ENCODE measurements at regions not wholly inside any gene's neighbourhood (a gene's known extent, or its start where the extent isn't known, plus 50 kb on each side); places are given as distances from the start of the nearest gene placed in this dataset.
"Not testable (repeated sequence)": the region's sequence is repeated elsewhere in the genome, so short reads cannot be mapped to it uniquely, and the experiment has no call there.

DNA sequence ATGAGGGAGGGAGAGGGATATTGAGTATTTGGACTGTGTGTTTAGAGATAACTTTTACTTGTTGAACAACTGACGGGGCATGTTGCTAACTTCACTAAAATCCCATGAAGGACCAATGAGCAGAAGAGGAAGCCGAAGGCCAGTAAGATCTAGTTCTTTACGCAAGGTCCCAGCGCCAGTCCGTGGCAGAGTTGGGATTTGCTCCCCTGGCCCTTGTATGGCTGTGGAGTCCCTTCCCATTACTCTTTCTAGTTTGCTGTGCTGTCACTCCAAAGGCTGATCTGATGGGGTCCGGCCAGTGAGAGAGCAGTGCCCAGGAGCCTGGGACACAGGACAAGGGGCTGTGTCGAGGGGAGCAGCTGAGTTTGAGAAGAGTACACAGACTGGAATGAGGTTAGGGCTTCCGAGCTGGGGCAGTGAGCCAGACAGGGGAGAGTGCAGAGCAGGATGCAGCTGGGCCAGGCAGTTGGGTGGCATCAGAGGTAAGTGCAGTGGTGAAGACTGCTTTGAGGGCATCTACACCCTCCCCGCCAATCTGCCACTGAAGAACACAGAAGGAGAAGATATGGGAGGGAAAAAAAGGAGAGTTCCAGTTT lies 692.9 kb upstream of the HS6ST1 start:
- DNase-seq: no peak
- intact Hi-C loops (cut with DNase I): no loop called here

DNA sequence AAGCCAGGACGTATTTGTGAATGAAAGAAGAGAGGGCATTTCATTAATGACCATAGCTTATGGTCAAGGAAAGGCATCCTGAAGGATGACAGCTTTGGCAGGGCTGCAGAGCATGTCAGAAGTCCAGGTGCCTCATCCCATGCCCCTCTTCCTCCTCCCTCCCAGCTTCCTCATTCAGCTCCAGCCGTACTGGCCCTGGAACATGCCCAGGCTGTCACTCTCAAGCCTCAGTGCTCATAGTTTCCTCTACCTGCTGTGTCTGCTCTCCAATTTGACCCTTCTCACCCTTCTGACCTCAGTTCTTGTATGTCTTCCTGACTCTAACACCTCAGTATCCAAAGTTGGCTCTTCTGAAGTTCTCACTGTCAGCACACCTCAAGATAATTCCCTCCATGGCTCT lies 695.8 kb upstream of the HS6ST1 start:
- intact Hi-C loops (cut with DNase I): no loop called here
- no peak for DNase-seq

DNA sequence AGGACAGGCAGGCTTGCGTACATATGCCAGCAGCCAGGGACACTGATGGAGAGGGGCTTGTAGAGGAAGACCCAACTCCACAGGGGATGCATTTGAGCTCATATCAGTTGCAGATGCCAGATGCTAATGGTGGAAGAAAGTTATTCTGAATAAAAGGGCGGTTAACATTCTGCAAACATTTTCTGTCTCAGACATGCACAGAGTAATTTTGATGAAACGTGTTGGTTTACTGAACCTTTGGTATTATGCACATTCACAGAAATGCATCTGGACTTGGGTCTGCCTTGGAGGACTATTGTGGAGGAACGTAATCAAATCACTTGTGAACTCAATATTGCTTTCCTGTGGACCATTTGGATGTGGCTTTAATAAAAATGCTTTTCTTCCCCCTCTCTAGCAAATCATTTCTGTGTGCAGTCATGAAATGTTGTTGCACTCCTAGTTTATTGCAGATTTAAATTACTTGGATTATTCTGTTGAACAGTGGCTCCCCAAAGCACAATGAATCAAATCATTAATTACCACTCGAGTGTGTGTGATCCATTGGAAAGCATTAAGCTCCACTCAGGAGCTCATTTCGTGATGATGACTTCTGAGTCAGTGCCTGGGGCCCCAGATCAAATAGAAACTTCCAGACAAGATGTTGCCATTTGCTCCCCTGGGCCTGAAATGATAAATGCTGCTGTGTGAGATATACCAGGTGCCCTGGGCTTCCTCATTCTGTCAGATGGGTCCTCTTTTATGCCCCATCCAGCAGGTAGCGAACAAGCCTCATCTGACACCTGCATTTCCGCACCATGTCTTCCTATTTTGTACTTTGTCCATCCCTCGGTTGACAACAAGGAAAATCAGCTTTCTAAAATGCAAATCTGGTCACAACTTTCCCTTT lies 697.0 kb upstream of the HS6ST1 start:
- DNase-seq: no peak
- intact Hi-C loops (cut with DNase I): no loop called here

DNA sequence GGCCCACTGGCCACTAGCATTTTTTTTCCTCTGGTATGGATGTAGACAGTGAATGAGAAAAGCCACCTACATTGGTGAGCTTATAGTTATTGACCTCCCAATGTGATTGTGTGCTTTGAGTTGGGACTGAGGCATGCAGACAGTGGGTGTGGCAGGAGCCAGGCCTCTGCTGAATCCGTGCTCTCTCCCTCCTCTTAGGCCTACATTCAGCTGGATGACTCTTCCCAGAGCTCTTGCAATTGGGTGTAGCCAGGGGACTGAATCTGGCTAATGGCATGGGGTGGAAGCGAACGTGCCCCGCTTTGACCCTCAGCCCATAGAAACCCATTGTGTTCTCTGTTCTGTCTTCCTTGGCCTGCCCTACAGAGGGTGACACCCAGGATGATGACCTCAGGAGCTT lies 698.3 kb upstream of the HS6ST1 start:
- intact Hi-C loops (cut with DNase I): no loop called here
- DNase-seq: no peak

DNA sequence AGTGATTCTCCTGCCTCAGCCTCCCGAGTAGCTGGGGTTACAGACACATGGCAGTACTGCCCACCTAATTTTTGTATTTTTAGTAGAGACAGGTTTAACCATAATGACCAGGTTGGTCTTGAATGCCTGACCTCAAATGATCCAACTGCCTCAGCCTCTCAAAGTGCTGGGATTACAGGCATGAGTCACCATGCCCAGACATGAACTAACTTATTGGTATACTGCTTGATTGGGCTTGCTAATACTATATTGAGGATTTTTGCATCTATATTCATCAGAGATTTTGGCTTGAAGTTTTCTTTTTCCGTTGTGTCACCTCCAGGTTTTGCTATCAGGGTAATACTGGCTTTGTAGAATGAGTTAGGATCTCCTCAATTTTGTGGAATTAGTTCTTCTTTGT lies 706.1 kb upstream of the HS6ST1 start:
- no peak for DNase-seq
- intact Hi-C loops (cut with DNase I): no loop called here

DNA sequence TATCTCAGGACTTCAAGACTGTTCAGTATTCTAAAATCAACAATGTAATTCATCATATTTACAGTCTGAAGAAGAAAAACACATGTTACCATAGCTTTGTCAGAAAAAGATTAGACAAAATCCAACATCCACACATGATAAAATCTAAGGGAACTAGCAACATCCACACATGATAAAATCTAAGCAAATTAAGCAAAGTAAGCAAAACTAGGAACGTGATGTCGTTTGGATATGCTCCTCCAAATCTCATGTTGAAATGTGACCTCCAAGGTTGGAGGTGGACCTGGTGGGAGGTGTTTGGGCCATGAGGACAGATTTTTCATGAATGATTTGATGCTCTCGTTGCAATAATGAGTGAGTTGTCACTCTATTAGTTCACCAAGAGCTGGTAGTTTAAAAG lies 717.3 kb upstream of the HS6ST1 start:
- intact Hi-C loops (cut with DNase I): no loop called here
- DNase-seq: no peak

DNA sequence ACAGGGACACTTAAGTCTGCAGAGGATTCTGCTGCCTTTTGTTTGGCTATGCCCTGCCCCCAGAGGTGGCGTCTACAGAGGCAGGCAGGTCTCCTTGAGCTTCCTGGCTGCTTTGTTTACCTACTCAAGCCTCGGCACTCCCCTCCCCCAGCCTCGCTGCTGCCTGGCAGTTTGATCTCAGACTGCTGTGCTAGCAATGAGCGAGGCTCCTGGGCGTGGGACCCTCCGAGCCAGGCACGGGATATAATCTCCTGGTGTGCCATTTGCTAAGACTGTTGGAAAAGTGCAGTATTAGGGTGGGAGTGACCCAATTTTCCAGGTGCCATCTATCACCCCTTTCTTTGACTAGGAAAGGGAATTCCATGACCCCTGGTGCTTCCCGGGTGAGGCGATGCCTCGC lies 725.0 kb upstream of the HS6ST1 start:
- intact Hi-C loops (cut with DNase I): not testable (repeated sequence)

DNA sequence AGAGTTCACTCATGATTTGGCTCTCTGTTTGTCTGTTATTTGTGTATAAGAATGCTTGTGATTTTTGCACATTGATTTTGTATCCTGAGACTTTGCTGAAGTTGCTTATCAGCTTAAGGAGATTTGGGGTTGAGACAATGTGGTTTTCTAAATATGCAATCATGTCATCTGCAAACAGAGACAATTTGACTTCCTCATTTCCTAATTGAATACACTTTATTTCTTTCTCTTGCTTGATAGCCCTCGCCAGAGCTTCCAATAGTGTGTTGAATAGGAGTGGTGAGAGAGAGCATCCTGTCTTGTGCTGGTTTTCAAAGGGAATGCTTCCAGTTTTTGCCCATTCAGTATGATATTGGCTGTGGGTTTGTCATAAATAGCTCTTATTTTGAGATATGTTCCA lies 727.8 kb upstream of the HS6ST1 start:
- intact Hi-C loops (cut with DNase I); DNase-seq: not testable (repeated sequence)

More for the DNA sequence above, 725.0 kb upstream of the HS6ST1 start:
- not testable (repeated sequence) for DNase-seq

DNA sequence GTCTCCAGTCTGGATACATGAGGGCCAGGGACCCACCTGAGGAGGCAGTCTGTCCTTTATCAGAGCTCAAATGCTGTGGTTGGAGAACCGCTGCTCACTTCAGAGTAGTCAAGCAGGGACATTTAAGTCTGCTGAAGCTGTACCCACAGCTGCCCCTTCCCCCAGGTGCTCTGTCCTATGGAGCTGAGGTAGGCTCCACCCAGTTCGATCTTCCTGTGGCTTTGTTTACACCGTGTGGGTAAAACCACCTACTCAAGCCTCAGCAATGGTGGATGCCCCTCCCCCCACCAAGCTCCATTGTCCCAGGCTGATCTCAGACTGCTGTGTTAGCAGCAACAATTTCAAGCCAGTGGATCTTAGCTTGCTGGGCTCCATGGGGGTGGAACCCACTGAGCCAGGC lies 731.4 kb upstream of the HS6ST1 start:
- intact Hi-C loops (cut with DNase I): no loop called here

DNA sequence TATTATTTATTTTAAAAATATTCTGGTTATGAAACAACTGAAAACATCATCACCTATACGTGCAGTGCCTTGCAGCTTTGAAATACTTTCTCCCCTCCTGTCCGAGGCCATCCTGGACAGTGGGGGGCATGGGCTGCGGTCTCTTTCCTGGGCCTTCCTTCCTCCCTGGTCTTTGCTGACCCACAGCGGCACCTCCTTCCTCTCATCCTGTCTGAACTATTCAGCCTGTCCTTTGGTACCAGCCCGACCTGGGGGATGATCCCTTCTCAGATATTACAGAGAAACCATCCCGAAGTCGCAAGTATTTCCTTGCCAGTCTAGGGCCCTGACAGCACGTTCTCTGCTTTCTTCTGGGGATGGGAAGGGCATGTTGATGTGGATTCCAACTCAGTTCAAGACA lies 736.6 kb upstream of the HS6ST1 start:
- intact Hi-C loops (cut with DNase I): no loop called here
- DNase-seq: no peak

More for the DNA sequence above, 731.4 kb upstream of the HS6ST1 start:
- DNase-seq: no peak

DNA sequence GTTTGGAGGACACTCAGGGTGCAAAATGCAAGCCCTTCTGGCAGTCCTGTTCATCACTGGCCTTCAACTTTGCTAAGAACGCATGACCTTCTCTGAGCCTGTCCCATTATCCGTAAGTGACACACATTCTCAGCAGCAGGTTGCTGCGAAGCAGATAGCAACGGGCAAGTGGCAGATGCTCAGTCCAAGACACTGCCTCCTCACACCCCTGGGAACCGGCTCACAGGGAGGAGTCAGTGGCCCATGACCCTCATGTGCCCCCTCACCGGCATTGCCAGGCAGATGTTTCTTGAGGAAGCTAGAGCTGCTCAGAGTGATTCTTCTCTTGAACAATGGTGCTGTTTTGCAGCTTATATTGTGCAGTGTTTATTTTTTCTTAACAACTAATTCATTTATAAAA lies 737.2 kb upstream of the HS6ST1 start:
- no peak for DNase-seq
- intact Hi-C loops (cut with DNase I): no loop called here

DNA sequence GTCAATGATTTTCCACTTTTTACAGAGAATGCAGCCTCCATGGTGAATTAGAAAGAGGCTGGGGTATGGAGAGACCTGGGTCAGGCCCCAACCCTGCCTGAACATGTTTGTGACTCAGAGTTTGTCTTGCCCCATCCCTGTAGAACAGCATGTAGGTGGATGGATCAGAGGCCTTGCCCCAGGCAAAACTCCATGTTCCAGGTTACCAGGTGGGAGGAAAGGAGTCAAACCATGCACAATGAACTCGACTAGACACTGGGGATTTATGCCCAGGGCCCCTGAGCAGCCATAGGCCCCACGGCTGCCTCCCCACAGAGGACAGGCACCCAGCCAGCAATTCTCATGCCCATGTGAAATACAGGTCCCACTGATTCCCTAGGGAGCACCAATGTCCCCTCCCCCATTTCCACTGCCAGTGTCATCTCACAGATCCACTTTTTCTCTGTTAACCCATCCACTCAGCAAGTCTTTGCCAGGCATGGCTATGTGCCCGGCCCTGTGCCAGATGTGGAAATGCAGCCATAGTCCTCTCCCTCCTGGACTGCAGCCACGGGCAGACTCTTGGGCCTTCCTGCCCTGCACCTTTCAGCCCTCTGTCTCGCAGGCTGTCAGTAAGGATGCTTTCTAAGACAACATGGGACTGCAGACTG lies 737.8 kb upstream of the HS6ST1 start:
- DNase-seq: no peak
- intact Hi-C loops (cut with DNase I): no loop called here

DNA sequence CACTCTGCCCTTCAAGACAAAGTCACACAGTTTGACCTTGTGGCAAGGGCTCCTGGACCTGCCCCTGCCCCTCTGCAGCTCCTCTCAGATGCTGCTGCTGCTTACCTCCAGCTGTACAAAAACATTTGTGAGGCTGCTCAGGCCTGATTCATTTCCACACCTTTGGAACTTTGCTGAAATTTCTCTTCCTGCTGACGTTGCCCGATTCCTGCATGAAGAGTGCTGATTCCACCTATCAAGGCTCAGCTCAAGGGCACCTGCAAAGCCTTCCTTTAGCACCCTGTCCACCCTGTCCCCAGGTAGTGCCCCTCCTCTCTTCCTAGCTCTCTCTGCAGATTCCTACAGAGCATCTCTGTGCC lies 738.3 kb upstream of the HS6ST1 start:
- intact Hi-C loops (cut with DNase I): no loop called here
- DNase-seq: no peak

DNA sequence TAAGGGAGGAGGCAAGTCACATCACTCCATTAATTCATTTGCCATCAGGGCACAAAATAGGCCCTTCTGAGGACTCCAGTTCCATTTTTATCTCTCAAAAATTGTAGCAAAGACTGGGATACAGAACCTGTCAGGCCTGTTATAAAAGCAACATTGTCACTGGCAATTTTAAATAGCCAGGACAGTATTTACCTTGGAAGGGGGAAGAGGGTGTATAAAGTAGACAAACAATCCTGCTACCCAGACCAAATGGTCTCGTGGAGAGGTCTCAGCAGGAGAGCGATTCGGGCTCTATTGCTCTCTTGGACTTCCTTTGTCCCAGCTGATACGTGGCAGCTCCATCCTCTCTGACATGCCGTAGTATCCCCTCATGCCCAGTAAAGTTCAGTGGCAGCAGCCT lies 740.3 kb upstream of the HS6ST1 start:
- no peak for DNase-seq
- intact Hi-C loops (cut with DNase I): no loop called here

DNA sequence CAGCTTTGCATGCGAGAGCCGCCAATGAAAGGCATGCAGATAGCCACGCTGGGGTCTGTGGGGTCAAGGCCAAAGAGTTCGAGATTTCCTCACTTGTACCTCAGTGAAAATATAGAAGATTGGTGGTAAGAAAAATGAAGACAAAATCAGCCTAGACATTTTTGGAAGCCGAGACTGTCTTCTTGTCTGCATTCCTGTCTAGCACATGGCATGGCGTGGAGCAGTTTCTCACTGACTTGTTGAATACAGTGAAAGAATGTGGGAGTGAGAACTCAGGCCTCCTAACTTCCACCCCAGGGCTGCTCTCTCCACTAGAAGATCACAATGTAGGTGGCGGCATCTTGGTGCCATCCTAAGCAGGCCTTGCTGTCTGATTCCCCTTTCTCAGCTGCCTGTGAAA lies 740.8 kb upstream of the HS6ST1 start:
- intact Hi-C loops (cut with DNase I): no loop called here
- DNase-seq: no peak

DNA sequence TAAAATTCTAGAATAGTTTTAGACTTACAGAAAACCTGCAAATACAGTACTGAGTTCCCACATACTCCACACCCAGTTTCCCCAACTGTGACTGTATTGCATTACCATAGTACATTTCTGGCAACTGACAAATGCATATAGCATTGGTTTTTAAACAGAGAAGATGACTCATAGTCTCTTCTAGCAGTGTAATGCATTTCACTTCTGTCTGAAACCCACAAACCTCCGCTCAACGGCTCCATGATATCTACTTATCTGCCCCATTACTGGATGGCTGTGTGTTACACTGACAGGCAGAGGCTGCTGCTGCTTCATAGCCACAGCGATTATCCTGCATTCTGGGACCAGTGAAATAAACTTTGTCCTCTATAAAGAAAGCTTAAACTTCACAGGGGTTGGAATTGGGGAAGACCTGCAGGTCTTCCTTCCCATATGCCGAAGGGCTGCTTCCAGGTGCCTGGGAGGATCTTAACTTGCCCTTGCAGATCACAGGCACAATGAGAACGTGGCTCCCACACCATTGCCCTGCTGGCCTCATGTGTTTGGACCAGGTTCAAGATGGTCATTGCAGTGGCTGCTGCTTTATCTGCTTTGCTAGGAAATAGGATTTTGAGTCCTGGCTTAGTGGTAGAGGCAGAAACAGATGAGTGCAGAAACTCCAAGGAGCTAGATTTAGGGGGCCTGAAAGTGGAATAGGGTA lies 742.6 kb upstream of the HS6ST1 start:
- intact Hi-C loops (cut with DNase I): no loop called here
- DNase-seq: no peak

DNA sequence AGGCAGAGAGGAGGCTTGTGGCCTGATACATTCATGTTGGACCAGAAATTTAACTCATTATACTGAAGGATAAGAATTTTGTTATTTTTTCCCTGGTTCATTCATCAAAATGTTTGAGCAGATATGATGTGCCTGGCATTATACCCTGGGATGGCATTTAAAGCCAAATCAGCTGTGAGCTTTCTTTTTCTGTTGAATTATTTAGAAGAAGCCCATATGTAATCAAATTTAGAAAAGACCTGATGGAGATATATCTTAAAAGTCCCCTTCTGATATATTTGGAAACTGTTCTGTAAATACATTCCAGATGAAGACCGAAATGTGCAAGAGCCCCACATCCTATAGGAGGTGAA lies 743.1 kb upstream of the HS6ST1 start:
- DNase-seq: no peak
- intact Hi-C loops (cut with DNase I): no loop called here

DNA sequence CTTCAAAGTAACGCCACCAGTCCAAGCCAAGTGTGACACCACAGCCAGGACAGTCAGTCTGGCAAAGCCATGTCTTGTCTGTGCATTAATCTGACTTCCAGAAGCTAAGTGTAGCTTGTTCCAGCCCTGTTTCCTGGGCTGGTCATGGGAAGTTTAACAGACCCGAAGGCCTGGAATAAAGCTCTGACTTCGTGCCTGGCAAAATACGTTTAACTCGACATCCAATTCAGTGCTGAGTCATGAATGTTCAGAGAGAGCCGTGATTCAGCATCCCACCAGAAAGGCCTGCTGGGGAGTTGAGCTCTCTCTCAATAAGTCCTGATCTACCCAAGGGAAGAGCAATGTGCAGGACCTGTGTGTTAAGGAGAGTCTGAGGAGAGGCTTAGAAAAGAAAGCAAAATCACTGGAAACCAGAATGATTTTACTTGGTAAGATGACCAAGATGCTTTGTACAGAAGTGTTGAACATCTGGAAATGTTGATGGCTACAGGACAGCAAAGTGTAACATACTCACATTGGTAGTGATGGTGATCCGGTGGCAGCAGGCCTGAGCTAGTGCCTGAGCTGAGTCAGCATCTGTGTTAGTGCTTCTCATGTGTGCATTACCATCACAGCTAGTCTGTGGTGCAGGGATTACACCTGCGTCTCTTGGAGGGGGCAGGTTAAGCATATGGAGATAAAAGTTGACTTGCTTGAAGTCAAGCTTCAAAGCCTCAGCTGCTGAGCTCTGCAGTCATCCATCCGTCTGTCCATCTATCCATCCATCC lies 743.7 kb upstream of the HS6ST1 start:
- DNase-seq: no peak
- intact Hi-C loops (cut with DNase I): no loop called here

DNA sequence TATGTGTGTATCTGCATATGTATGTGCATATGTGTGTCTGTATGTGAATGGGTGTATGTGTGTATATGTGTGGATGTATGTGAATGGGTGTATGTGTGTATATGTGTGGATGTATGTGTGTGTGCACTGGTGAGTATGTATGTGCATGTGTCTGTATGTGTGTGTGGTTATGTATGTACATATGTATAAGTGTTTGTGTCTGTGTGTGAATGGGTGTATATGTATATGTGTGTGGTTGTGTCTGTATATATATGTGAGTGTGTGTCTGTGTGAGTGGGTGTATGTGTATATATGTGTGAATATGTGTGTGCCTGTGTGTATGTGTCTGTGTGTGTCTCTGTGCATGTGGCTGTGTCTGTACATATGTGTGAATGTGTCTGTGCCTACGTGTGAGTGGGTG lies 748.4 kb upstream of the HS6ST1 start:
- DNase-seq: no peak
- intact Hi-C loops (cut with DNase I): no loop called here

DNA sequence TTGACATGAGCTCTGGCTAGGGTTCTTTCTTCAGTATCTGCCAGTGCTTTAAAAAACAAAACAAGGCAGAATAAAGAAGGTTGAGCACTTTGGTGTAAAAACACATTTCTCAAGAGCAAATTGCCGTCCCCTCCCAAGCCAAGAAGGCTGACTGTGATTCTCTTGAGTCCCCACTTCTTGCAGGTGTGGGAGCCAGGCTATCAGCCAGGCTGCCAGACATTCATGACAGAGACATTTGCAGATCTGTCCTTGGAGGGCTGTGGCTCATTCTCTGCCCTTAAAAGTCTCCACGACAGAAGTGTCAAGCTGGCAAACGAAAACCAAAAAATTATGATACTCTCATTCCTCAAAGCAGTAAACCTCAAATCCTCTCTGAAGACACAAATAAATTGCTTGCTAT lies 749.3 kb upstream of the HS6ST1 start:
- intact Hi-C loops (cut with DNase I): no loop called here
- DNase-seq: no peak

DNA sequence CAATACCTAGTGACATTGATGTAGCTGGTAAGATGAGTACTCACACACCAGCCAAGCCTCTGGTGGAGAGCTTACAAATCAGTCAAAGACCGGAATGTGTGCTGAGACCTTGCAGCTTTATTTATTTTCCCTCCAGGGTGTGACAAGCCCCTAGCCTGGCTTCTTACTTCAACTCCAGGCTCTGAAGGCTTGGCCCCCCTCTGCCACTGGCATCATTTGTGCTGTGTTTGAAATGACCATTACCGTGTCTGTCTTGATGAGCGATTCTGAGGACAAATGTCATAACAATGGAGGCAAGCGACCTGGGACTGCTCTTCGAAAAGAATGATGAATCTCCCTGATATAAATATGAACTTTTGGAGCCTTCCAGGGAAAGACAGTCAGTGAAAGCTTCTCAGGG lies 749.9 kb upstream of the HS6ST1 start:
- intact Hi-C loops (cut with DNase I): no loop called here
- no peak for DNase-seq

Data from posterior cingulate gyrus (tissue), 11 donors.